Body of pancreas (tissue), 4 donors: ENCODE measurements at regions not wholly inside any gene's neighbourhood (a gene's known extent, or its start where the extent isn't known, plus 50 kb on each side); places are given as distances from the start of the nearest gene placed in this dataset.

ENCODE experiments used
- ATAC-seq: fragments of 150-250 bp; one replicate; pipeline ENCODE4 v1.9.1; 2016
- DNase-seq, 4 donors: peaks; one replicate each; pipeline ENCODE4 v3.0.0-alpha.2; 2019
- H3K27ac ChIP-seq, 4 donors: fragments of 200-600 bp; sonication (generic); 1 replicate in 3 of 4; 2 replicates in 1 of 4; pipeline versions ENCODE4 v1.5.1 to v1.6.1; 2016 to 2019; ENCODE audit warnings: mild to moderate bottlenecking in 1 of 4, mixed read lengths in 1 of 4, moderate library complexity in 1 of 4
- H3K27me3 ChIP-seq, 2 donors: fragments of 200-600 bp; sonication (generic); one replicate each; pipeline ENCODE4 v1.6.0; 2016; ENCODE audit warnings: mild to moderate bottlenecking in 1 of 2
- H3K36me3 ChIP-seq, 2 donors: fragments of 200-600 bp; sonication (generic); replicated peaks in 1 of 2; 2 replicates each; pipeline ENCODE4 v1.5.1; 2016; ENCODE audit warnings: low read depth in 2 of 2; ENCODE audit not compliant: insufficient read depth in 1 of 2
- H3K4me1 ChIP-seq: fragments of 200-600 bp; sonication (generic); one replicate; pipeline ENCODE4 v1.6.0; 2016
- H3K4me3 ChIP-seq, 2 donors: fragments of 200-600 bp; sonication (generic); 1 replicate in 1 of 2; 2 replicates in 1 of 2; pipeline ENCODE4 v1.5.1; 2016 to 2019
- H3K9me3 ChIP-seq, 3 donors: fragments of 200-600 bp; sonication (generic); 1 replicate in 2 of 3; 2 replicates in 1 of 3; pipeline ENCODE4 v1.5.1; 2016
- POLR2A ChIP-seq, 3 donors: fragments of 450-650 bp; IDR thresholded peaks; one replicate each; pipeline ENCODE4 v1.6.1; 2016; ENCODE audit warnings: antibody characterized with exemption in 3 of 3, mild to moderate bottlenecking in 2 of 3
- WGBS, 2 donors: methylation state at CpG; one replicate each; pipeline ENCODE4 v1.1.5; 2017; 5-methylcytosine and 5-hydroxymethylcytosine counted together
- intact Hi-C: fragments of 100-400 bp; cut with DNase I; formaldehyde crosslinking; loops from one replicate; pipeline ENCODE4 v1.15.1; 2023
- TF ChIP-seq, protein P1 (sequence below), 7 experiments: fragments of 450-650 bp in 4 of 7; fragments of 200-600 bp in 3 of 7; sonication (generic) in 3 of 7; IDR thresholded peaks; one replicate each; pipeline ENCODE4 v1.5.1; 2016 to 2019; ENCODE audit warnings: antibody characterized with exemption in 7 of 7

DNA sequence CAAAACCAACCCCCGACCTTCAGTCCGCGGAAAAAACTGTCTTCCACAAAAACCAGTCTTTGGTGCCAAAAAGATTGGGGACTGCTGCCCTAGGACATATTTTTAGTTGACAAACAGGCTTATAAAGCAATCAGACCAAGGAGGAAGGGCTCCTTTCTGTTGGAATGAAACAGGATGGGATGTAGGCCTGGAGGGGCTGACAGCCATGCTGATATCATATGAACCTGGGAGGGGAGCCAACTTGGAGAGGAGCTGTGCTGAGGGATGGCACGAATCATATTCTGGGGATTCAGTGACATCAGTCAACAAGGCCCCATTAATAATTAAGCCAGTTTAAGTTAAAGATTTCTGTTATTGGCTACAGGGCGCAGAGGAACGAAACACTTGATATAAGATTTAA, 225.4 kb upstream of the TSHZ2 start:
- Histone ChIP-seq H3K4me1 (no peaks in the 10 kb centered on the region), H3K27ac (no peak overlapping the region), H3K27me3 (no peaks in the 10 kb centered on the region), H3K9me3 (no peaks in the 10 kb centered on the region), H3K4me3 (no peak overlapping the region), H3K36me3 (no peaks in the 10 kb centered on the region)
- intact Hi-C loops, result no loop called here
- DNase-seq (no peak), ATAC-seq (no peak)
- TF ChIP-seq, protein P1, sequence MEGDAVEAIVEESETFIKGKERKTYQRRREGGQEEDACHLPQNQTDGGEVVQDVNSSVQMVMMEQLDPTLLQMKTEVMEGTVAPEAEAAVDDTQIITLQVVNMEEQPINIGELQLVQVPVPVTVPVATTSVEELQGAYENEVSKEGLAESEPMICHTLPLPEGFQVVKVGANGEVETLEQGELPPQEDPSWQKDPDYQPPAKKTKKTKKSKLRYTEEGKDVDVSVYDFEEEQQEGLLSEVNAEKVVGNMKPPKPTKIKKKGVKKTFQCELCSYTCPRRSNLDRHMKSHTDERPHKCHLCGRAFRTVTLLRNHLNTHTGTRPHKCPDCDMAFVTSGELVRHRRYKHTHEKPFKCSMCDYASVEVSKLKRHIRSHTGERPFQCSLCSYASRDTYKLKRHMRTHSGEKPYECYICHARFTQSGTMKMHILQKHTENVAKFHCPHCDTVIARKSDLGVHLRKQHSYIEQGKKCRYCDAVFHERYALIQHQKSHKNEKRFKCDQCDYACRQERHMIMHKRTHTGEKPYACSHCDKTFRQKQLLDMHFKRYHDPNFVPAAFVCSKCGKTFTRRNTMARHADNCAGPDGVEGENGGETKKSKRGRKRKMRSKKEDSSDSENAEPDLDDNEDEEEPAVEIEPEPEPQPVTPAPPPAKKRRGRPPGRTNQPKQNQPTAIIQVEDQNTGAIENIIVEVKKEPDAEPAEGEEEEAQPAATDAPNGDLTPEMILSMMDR (IDR thresholded peaks at IDR 0.05), result no peak
- TF ChIP-seq POLR2A (IDR thresholded peaks at IDR 0.05), result no peak
- 68 to 72% methylated on average over 6 of the region's 6 CpGs for WGBS, 2 donors

DNA sequence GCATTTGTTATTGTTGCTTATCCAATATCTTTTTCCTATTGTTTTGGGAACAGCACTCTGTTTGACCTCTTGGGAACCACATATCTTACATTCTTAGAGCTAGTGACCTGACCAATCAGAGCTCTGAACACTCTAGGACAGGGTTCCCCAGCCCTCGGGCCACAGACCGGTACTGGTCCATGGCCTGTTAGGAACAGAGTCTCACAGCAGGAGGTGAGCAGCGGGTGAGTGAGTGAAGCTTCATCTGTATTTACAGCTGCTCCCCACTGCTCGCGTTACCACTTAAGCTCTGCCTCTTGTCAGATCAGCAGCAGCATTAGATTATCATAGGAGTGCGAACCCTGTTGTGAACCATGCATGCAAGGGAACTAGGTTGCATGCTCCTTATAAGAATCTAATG, 226.0 kb upstream of the TSHZ2 start:
- no peak overlapping the region for H3K27ac ChIP-seq
- TF ChIP-seq, protein P1 (IDR thresholded peaks at IDR 0.05), result no peak
- TF ChIP-seq POLR2A (IDR thresholded peaks at IDR 0.05), result no peak

DNA sequence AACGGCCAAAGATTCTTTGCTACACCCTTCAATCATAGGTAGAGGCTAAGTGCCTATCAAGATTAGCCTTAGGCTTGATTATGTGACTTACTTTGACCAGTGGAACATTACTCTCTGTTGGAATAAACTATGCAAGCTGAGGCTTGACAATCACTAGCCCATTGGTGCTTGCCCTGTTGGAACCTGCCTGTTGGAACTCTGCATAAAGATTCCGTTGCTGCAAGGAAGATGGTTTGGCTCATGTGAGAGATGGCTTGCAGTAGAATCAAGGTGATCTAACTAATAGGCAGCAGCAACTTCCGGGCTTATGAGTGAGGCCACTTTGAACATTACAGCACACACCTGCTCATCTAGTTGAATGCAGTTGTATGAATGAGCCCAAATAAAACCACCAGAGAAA, 227.7 kb upstream of the TSHZ2 start:
- 49 to 68% methylated on average over 3 of the region's 3 CpGs for WGBS, 2 donors
- no peak overlapping the region for H3K27ac ChIP-seq

More for the DNA sequence above, 226.0 kb upstream of the TSHZ2 start:
- no peak for DNase-seq
- Histone ChIP-seq H3K4me1 (no peaks in the 10 kb centered on the region), H3K4me3 (no peak overlapping the region), H3K9me3 (no peaks in the 10 kb centered on the region), H3K27me3 (no peaks in the 10 kb centered on the region), H3K36me3 (no peaks in the 10 kb centered on the region)
- ATAC-seq, result no peak
- WGBS, 2 donors, result 79 to 95% methylated on average over 5 to 6 of the region's 6 CpGs
- intact Hi-C loops, result no loop called here

DNA sequence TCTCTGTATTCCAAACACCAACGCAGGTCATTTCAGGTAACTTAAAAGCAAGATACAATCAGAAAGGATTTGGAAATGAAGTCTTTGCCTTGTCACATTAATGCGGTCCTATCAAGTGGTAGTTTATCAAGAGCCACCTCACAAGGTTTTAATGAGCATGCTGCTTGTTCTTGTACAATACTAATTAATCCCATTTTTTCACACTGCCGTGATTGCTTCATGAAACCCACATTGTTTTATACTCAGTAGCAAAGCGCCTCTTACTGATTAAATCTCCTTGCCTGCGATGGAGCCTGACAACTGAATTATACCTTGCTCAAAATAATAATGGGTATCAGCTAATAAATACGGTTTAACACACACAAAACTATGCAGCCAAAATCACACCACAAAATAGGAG, 234.1 kb upstream of the TSHZ2 start:
- 64 to 70% methylated on average over 6 of the region's 6 CpGs for WGBS, 2 donors
- H3K27me3 ChIP-seq, result no peaks in the 10 kb centered on the region

More for the DNA sequence above, 227.7 kb upstream of the TSHZ2 start:
- H3K36me3 ChIP-seq, result no peaks in the 10 kb centered on the region
- intact Hi-C loops, result no loop called here
- no peaks in the 10 kb centered on the region for H3K9me3 ChIP-seq
- H3K4me1 ChIP-seq, result no peaks in the 10 kb centered on the region
- ATAC-seq (no peak), DNase-seq (no peak)
- no peaks in the 10 kb centered on the region for H3K27me3 ChIP-seq
- H3K4me3 ChIP-seq, result no peak overlapping the region
- TF ChIP-seq, protein P1 (IDR thresholded peaks at IDR 0.05), result no peak
- TF ChIP-seq POLR2A (IDR thresholded peaks at IDR 0.05), result no peak

DNA sequence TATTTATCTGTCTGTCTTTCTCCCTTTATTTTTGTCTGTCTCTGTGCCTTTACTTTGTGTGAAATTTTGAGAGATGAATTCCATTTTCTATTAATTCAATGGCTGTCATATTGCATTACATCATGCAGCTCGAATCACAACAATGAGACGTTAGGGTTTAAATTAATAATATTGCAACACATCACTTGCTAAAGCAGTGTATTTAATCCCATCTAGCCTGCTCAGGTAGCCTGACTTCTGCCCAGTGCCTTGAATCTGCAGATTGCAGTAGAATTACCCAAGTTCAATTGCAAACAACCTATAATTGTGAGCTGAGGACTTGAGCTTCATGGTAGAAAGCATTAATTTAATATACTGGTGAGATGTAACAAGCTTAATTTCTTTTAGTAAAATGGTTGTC, 235.7 kb upstream of the TSHZ2 start:
- no peaks in the 10 kb centered on the region for H3K9me3 ChIP-seq
- intact Hi-C loops, result no loop called here
- ATAC-seq (no peak), DNase-seq (no peak)
- no peaks in the 10 kb centered on the region for H3K4me1 ChIP-seq
- H3K27ac ChIP-seq, result no peak overlapping the region
- TF ChIP-seq, protein P1 (IDR thresholded peaks at IDR 0.05), result no peak
- no peak for TF ChIP-seq POLR2A (IDR thresholded peaks at IDR 0.05)
- H3K4me3 ChIP-seq, result no peak overlapping the region
- H3K36me3 ChIP-seq, result no peaks in the 10 kb centered on the region
- 53 to 71% methylated on average over 2 of the region's 2 CpGs for WGBS, 2 donors
- no peaks in the 10 kb centered on the region for H3K27me3 ChIP-seq

More for the DNA sequence above, 234.1 kb upstream of the TSHZ2 start:
- Histone ChIP-seq H3K4me1 (no peaks in the 10 kb centered on the region), H3K27ac (no peak overlapping the region), H3K4me3 (no peak overlapping the region), H3K9me3 (no peaks in the 10 kb centered on the region), H3K36me3 (no peaks in the 10 kb centered on the region)
- no peak for ATAC-seq
- TF ChIP-seq, protein P1 (IDR thresholded peaks at IDR 0.05), result no peak
- no peak for TF ChIP-seq POLR2A (IDR thresholded peaks at IDR 0.05)
- intact Hi-C loops, result no loop called here
- DNase-seq, result no peak
